HCT116 (cell line): ENCODE measurements at regions not wholly inside any gene's neighbourhood (a gene's known extent, or its start where the extent isn't known, plus 50 kb on each side); places are given as distances from the start of the nearest gene placed in this dataset.

ENCODE experiments used
- CEBPB ChIP-seq: IDR thresholded peaks from 2 replicates; pipeline ENCODE4 v1.6.1; 2012; ENCODE audit warnings: low read depth
- EZH2 ChIP-seq: fragments of 200-600 bp; sonication (generic); IDR thresholded peaks from 2 replicates; pipeline ENCODE4 v1.6.1; 2017; ENCODE audit warnings: antibody characterized with exemption, mixed run types
- EZH2phosphoT487 ChIP-seq: fragments of 200-600 bp; IDR thresholded peaks from 2 replicates; pipeline ENCODE4 v1.6.1; 2018; ENCODE audit warnings: antibody characterized with exemption, borderline replicate concordance
- JUND ChIP-seq: IDR thresholded peaks from 2 replicates; pipeline ENCODE4 v1.6.1; 2012
- POLR2A ChIP-seq: IDR thresholded peaks from 2 replicates; pipeline ENCODE4 v1.7.0; 2011; ENCODE audit warnings: borderline replicate concordance; ENCODE audit not compliant: insufficient read depth, insufficient read length; ENCODE audit errors: extremely low read depth
- POLR2AphosphoS5 ChIP-seq: IDR thresholded peaks from 2 replicates; pipeline ENCODE4 v1.6.1; 2011; ENCODE audit warnings: mild to moderate bottlenecking, low read depth, low read length, moderate library complexity
- RAD21 ChIP-seq: IDR thresholded peaks from 2 replicates; pipeline ENCODE4 v1.6.1; 2012; ENCODE audit warnings: low read depth, mild to moderate bottlenecking
- YY1 ChIP-seq: IDR thresholded peaks from 2 replicates; pipeline ENCODE4 v1.6.1; 2011; ENCODE audit warnings: low read length, low read depth, moderate library complexity, mild to moderate bottlenecking; ENCODE audit not compliant: insufficient replicate concordance; ENCODE audit errors: extremely low read depth
- ZNF274 ChIP-seq: fragments of 200-500 bp; sonication (Bioruptor generic); IDR thresholded peaks from 2 replicates; pipeline ENCODE4 v1.6.1; 2014; ENCODE audit warnings: mild to moderate bottlenecking, low read depth, low read length, inconsistent platforms
- TF ChIP-seq, protein P1 (sequence below): IDR thresholded peaks from 2 replicates; pipeline ENCODE4 v1.6.1; 2012; ENCODE audit warnings: low read depth
- TF ChIP-seq, protein P2 (sequence below), 3 experiments: fragments of 200-600 bp in 1 of 3; sonication (generic) in 1 of 3; IDR thresholded peaks in 2 of 3; conservative IDR thresholded peaks in 1 of 3; 2 replicates each; pipeline ENCODE4 v1.5.1; 2012 to 2017; ENCODE audit warnings: low read depth in 2 of 3, low read length in 2 of 3, antibody characterized with exemption in 1 of 3, borderline replicate concordance in 1 of 3, control low read depth in 1 of 3, mild to moderate bottlenecking in 1 of 3, mixed read lengths in 1 of 3, mixed run types in 1 of 3, moderate library complexity in 1 of 3; ENCODE audit not compliant: insufficient read depth in 1 of 3
- TF ChIP-seq, protein P3 (sequence below): IDR thresholded peaks from 2 replicates; pipeline ENCODE4 v1.6.1; 2012
- TF ChIP-seq, protein P4 (sequence below): IDR thresholded peaks from 2 replicates; pipeline ENCODE4 v1.6.1; 2012

DNA sequence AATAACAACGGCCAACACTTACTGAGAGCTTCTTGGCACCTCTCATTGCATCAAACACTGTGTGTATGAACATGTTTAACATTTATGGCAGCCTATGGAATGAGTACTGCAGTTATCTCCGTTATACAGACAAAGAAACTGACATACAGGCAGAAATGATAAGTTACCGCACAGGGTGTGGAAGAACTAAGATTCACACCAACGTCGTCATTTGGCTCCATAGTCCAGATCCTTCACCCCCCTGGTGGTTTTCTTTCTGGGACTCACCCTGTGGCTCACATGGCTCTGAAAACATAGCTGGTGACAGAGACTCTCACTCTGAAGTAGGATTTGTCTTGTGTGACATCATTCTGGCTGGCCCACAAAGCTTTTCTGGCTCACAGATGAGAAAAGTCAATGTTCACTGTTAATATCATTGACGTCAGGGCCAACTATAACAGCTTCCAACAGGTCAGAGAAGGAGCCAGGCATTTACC lies 230.1 kb downstream of the DLEU7 start:
- TF ChIP-seq, protein P1, sequence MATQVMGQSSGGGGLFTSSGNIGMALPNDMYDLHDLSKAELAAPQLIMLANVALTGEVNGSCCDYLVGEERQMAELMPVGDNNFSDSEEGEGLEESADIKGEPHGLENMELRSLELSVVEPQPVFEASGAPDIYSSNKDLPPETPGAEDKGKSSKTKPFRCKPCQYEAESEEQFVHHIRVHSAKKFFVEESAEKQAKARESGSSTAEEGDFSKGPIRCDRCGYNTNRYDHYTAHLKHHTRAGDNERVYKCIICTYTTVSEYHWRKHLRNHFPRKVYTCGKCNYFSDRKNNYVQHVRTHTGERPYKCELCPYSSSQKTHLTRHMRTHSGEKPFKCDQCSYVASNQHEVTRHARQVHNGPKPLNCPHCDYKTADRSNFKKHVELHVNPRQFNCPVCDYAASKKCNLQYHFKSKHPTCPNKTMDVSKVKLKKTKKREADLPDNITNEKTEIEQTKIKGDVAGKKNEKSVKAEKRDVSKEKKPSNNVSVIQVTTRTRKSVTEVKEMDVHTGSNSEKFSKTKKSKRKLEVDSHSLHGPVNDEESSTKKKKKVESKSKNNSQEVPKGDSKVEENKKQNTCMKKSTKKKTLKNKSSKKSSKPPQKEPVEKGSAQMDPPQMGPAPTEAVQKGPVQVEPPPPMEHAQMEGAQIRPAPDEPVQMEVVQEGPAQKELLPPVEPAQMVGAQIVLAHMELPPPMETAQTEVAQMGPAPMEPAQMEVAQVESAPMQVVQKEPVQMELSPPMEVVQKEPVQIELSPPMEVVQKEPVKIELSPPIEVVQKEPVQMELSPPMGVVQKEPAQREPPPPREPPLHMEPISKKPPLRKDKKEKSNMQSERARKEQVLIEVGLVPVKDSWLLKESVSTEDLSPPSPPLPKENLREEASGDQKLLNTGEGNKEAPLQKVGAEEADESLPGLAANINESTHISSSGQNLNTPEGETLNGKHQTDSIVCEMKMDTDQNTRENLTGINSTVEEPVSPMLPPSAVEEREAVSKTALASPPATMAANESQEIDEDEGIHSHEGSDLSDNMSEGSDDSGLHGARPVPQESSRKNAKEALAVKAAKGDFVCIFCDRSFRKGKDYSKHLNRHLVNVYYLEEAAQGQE = no peak
- TF ChIP-seq POLR2A = no peak
- no peak for TF ChIP-seq RAD21
- TF ChIP-seq POLR2AphosphoS5 = no peak
- TF ChIP-seq YY1 = no peak
- no peak for TF ChIP-seq CEBPB
- TF ChIP-seq, protein P2, sequence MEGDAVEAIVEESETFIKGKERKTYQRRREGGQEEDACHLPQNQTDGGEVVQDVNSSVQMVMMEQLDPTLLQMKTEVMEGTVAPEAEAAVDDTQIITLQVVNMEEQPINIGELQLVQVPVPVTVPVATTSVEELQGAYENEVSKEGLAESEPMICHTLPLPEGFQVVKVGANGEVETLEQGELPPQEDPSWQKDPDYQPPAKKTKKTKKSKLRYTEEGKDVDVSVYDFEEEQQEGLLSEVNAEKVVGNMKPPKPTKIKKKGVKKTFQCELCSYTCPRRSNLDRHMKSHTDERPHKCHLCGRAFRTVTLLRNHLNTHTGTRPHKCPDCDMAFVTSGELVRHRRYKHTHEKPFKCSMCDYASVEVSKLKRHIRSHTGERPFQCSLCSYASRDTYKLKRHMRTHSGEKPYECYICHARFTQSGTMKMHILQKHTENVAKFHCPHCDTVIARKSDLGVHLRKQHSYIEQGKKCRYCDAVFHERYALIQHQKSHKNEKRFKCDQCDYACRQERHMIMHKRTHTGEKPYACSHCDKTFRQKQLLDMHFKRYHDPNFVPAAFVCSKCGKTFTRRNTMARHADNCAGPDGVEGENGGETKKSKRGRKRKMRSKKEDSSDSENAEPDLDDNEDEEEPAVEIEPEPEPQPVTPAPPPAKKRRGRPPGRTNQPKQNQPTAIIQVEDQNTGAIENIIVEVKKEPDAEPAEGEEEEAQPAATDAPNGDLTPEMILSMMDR (IDR thresholded peaks at IDR 0.05 in 2 of 3, conservative IDR thresholded peaks at IDR 0.05 in 1 of 3; ENCODE audit: borderline replicate concordance in 1 of 3, insufficient read depth in 1 of 3, low read depth in 2 of 3, low read length in 2 of 3) = no peak
- no peak for TF ChIP-seq ZNF274
- TF ChIP-seq EZH2 = no peak
- no peak for TF ChIP-seq EZH2phosphoT487
- TF ChIP-seq, protein P3, sequence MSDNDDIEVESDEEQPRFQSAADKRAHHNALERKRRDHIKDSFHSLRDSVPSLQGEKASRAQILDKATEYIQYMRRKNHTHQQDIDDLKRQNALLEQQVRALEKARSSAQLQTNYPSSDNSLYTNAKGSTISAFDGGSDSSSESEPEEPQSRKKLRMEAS = no peak
- TF ChIP-seq, protein P4, sequence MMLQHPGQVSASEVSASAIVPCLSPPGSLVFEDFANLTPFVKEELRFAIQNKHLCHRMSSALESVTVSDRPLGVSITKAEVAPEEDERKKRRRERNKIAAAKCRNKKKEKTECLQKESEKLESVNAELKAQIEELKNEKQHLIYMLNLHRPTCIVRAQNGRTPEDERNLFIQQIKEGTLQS = no peak
- TF ChIP-seq JUND = no peak
